DOHH2 (cell line): ENCODE measurements at regions not wholly inside any gene's neighbourhood (a gene's known extent, or its start where the extent isn't known, plus 50 kb on each side); places are given as distances from the start of the nearest gene placed in this dataset.

Experiments used
- H3F3A ChIP-seq: fragments of 200-600 bp; sonication (generic), shearing (Covaris generic); 2 replicates; pipeline ENCODE4 v1.6.0; 2016; ENCODE audit warnings: antibody characterized with exemption, mild to moderate bottlenecking; ENCODE audit not compliant: control insufficient read depth, insufficient read depth
- H3K27ac ChIP-seq: fragments of 200-600 bp; sonication (generic); 2 replicates; pipeline ENCODE4 v1.5.1; 2014; ENCODE audit warnings: low read depth, mild to moderate bottlenecking, low read length, moderate library complexity
- H3K27me3 ChIP-seq: fragments of 200-600 bp; sonication (generic); 2 replicates; pipeline ENCODE4 v1.6.1; 2014; ENCODE audit warnings: mild to moderate bottlenecking, low read length, mixed read lengths; ENCODE audit not compliant: control insufficient read depth
- H3K36me3 ChIP-seq: fragments of 200-600 bp; sonication (generic); 2 replicates; pipeline ENCODE4 v1.6.1; 2014; ENCODE audit warnings: mild to moderate bottlenecking, low read length, moderate library complexity, mixed read lengths; ENCODE audit not compliant: control insufficient read depth
- H3K4me1 ChIP-seq: fragments of 200-600 bp; sonication (generic); 2 replicates; pipeline ENCODE4 v1.6.1; 2014; ENCODE audit warnings: mild to moderate bottlenecking, low read length, mixed read lengths; ENCODE audit not compliant: control insufficient read depth
- H3K4me2 ChIP-seq: fragments of 200-600 bp; sonication (generic); 2 replicates; pipeline ENCODE4 v1.6.0; 2014; ENCODE audit warnings: mild to moderate bottlenecking, low read length, moderate library complexity
- H3K4me3 ChIP-seq: fragments of 200-600 bp; sonication (generic); 2 replicates; pipeline ENCODE4 v1.5.1; 2014; ENCODE audit warnings: mild to moderate bottlenecking, low read length, mixed read lengths
- H3K79me2 ChIP-seq: fragments of 200-600 bp; sonication (generic); 2 replicates; pipeline ENCODE4 v1.6.1; 2014; ENCODE audit warnings: mild to moderate bottlenecking, low read length, mixed read lengths; ENCODE audit not compliant: control insufficient read depth
- H3K9me2 ChIP-seq: fragments of 200-600 bp; sonication (generic); replicated peaks from 2 replicates; pipeline ENCODE4 v1.6.1; 2014; ENCODE audit warnings: mild to moderate bottlenecking, low read length, mixed read lengths; ENCODE audit not compliant: control insufficient read depth
- H3K9me3 ChIP-seq: fragments of 200-600 bp; sonication (generic); 2 replicates; pipeline ENCODE4 v1.6.1; 2014; ENCODE audit warnings: antibody characterized with exemption, low read length, mixed read lengths; ENCODE audit not compliant: control insufficient read depth, insufficient read depth
- H4K20me1 ChIP-seq: fragments of 200-600 bp; sonication (generic); 2 replicates; pipeline ENCODE4 v1.6.0; 2014; ENCODE audit warnings: low read depth, mild to moderate bottlenecking, antibody characterized with exemption, low read length, moderate library complexity; ENCODE audit not compliant: control insufficient read depth, insufficient read depth
- EZH2phosphoT487 ChIP-seq: fragments of 200-600 bp; sonication (generic); IDR thresholded peaks from 2 replicates; pipeline ENCODE4 v1.6.1; 2017; ENCODE audit warnings: borderline replicate concordance, mild to moderate bottlenecking, antibody characterized with exemption, low read length, moderate library complexity, mixed read lengths
- TF ChIP-seq, protein P1 (sequence below): fragments of 200-600 bp; sonication (generic); IDR thresholded peaks from one replicate; pipeline ENCODE4 v1.5.1; 2014; ENCODE audit warnings: antibody characterized with exemption, mild to moderate bottlenecking, low read depth, low read length; ENCODE audit not compliant: poor library complexity, severe bottlenecking

DNA sequence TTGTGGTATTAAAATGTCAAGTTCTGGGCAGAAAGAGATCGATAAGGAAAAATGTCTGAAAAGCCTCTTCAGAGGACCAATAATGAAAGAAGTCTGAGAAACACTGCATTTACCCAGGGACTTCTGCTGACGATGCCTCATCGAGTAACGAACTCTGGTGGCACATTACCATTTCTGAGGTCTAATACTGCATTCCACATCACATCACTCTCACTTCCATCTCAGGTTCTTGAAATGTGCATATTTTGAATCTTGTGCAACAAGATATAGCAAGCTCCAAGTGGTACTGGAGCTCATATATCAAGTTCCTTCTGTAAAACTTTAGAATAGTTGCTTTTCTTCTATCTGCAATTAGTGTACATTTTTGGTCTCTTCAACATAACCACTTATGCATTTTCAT is 619.1 kb upstream of the DDX18 start:
- Histone ChIP-seq H3K4me1 (no peaks in the 10 kb centered on the region), H3K79me2 (no peaks in the 10 kb centered on the region), H3K4me3 (no peak overlapping the region), H3F3A (no peaks in the 10 kb centered on the region), H3K9me3 (no peaks in the 10 kb centered on the region), H3K27ac (no peak overlapping the region), H4K20me1 (no peaks in the 10 kb centered on the region), H3K4me2 (no peak overlapping the region), H3K9me2 (no peaks in the 10 kb centered on the region), H3K36me3 (no peaks in the 10 kb centered on the region), H3K27me3 (no peaks in the 10 kb centered on the region)
- TF ChIP-seq, protein P1, sequence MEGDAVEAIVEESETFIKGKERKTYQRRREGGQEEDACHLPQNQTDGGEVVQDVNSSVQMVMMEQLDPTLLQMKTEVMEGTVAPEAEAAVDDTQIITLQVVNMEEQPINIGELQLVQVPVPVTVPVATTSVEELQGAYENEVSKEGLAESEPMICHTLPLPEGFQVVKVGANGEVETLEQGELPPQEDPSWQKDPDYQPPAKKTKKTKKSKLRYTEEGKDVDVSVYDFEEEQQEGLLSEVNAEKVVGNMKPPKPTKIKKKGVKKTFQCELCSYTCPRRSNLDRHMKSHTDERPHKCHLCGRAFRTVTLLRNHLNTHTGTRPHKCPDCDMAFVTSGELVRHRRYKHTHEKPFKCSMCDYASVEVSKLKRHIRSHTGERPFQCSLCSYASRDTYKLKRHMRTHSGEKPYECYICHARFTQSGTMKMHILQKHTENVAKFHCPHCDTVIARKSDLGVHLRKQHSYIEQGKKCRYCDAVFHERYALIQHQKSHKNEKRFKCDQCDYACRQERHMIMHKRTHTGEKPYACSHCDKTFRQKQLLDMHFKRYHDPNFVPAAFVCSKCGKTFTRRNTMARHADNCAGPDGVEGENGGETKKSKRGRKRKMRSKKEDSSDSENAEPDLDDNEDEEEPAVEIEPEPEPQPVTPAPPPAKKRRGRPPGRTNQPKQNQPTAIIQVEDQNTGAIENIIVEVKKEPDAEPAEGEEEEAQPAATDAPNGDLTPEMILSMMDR, result no peak
- TF ChIP-seq EZH2phosphoT487, result no peak

DNA sequence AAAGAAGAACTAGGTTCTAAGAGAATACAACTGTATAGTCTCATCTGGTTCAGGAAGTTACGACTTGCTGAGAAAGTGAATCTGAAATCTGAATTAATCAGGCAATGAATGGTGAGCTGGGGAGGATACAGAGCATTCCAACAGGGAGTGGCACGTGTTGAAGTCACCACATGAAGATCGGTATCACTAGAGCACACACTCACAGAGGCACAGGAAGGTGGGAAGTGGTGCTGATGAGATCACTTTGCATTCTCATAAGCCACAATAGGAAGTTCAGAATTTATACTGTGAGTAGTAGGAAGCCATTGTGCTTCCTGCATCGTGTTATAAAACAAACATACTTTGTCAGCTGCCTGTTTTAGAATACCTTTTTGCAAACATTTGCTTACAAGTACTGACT is 615.0 kb upstream of the DDX18 start:
- Histone ChIP-seq H4K20me1 (no peaks in the 10 kb centered on the region), H3K9me3 (no peaks in the 10 kb centered on the region), H3K4me3 (no peak overlapping the region), H3K27me3 (no peaks in the 10 kb centered on the region), H3K4me2 (no peak overlapping the region), H3F3A (no peaks in the 10 kb centered on the region), H3K4me1 (no peaks in the 10 kb centered on the region), H3K9me2 (no peaks in the 10 kb centered on the region), H3K27ac (no peak overlapping the region), H3K36me3 (no peaks in the 10 kb centered on the region), H3K79me2 (no peaks in the 10 kb centered on the region)
- no peak for TF ChIP-seq EZH2phosphoT487
- TF ChIP-seq, protein P1, result no peak

DNA sequence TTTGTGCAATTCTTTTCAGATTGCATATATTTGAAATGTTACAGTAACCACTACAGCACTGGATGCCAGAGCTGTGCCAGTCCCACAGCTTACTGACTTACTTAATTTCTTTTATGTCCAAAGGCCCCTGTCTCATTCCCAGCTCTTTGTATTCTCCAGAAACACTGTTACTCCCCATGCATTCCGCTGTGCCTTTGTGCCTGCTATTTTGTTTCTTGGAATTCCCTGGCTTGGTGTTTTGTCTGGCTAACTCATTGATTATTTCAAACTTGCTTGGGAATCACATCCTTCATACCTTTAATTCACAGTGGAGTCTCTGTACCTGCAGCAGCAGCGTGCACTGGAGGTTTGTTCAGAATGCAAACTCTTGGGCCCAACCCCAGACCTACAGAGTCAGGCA is 601.9 kb upstream of the DDX18 start:
- no peaks in the 10 kb centered on the region for H3F3A ChIP-seq
- no peak overlapping the region for H3K4me2 ChIP-seq
- H3K36me3 ChIP-seq, result no peaks in the 10 kb centered on the region
- no peak overlapping the region for H3K4me3 ChIP-seq
- H3K79me2 ChIP-seq, result no peaks in the 10 kb centered on the region
- H3K27me3 ChIP-seq, result no peaks in the 10 kb centered on the region
- no peaks in the 10 kb centered on the region for H3K4me1 ChIP-seq
- TF ChIP-seq EZH2phosphoT487, result no peak
- TF ChIP-seq, protein P1, result no peak
- H4K20me1 ChIP-seq, result no peaks in the 10 kb centered on the region
- H3K9me2 ChIP-seq, result no peaks in the 10 kb centered on the region
- no peak overlapping the region for H3K27ac ChIP-seq
- no peaks in the 10 kb centered on the region for H3K9me3 ChIP-seq

DNA sequence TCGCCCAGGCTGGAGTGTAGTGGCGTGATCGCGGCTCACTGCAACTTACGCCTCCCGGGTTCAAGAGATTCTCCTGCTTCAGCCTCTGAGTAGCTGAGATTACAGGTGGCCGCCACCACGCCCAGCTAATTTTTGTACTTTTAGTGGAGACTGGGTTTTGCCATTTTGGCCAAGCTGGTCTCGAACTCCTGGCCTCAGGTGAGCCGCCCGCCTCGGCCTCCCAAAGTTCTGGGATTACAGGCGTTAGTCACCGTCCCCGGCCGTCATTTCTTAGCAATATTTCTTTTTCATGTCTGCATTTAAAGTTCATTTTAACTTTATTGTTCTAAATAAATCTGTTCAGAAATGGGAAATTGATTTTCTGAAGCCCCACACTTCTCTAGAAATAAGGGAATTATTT is 597.3 kb upstream of the DDX18 start:
- no peak for TF ChIP-seq EZH2phosphoT487
- TF ChIP-seq, protein P1, result no peak
- Histone ChIP-seq H3K79me2 (no peaks in the 10 kb centered on the region), H3K36me3 (no peaks in the 10 kb centered on the region), H3K4me2 (no peak overlapping the region), H3K9me3 (no peaks in the 10 kb centered on the region), H3K9me2 (no peaks in the 10 kb centered on the region), H3K27ac (no peak overlapping the region), H3K4me1 (no peaks in the 10 kb centered on the region), H3K27me3 (no peaks in the 10 kb centered on the region), H3F3A (no peaks in the 10 kb centered on the region), H3K4me3 (no peak overlapping the region), H4K20me1 (no peaks in the 10 kb centered on the region)
